K562 (cell line): ENCODE measurements at regions not wholly inside any gene's neighbourhood (a gene's known extent, or its start where the extent isn't known, plus 50 kb on each side); places are given as distances from the start of the nearest gene placed in this dataset.

Experiments used
- ARHGAP35 ChIP-seq: fragments of 450-650 bp; IDR thresholded peaks from 2 replicates; pipeline ENCODE4 v1.6.1; 2018; ENCODE audit not compliant: partially characterized antibody
- KAT8 ChIP-seq: fragments of 450-650 bp; IDR thresholded peaks from 2 replicates; pipeline ENCODE4 v1.6.1; 2016; ENCODE audit warnings: low read depth, mild to moderate bottlenecking
- MAFF ChIP-seq: IDR thresholded peaks from 2 replicates; pipeline ENCODE4 v1.6.1; 2012; ENCODE audit warnings: low read length, improper control_type of control experiment
- MAFK ChIP-seq: IDR thresholded peaks from 2 replicates; pipeline ENCODE4 v1.6.1; 2011; ENCODE audit warnings: low read length, improper control_type of control experiment
- STAT5B ChIP-seq: fragments of 250-450 bp; sonication (Bioruptor Pico); IDR thresholded peaks from 2 replicates; pipeline ENCODE4 v1.8.0; 2021; ENCODE audit warnings: mild to moderate bottlenecking, inconsistent platforms
- ZNF239 ChIP-seq: fragments of 250-450 bp; sonication (Bioruptor Pico); IDR thresholded peaks from 2 replicates; pipeline ENCODE4 v1.4.0; 2020; ENCODE audit warnings: mild to moderate bottlenecking

DNA sequence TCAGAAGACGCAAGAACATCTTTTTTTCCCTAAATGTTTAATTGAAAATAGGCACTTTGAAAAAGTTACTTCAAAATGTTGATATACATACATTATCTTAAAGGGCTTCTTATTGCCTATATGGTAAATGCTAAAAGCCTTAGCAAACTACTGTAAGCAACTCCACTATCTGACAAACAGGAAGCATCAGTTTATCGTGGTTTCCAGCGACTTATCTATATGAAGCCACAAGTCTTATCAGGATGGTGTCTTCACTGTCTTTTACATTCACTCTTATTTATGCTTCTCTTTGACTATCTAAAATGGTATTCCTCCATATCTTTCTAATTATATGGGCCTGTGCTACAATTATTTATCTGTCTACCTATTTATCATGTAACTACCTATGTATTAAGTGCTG is 2091.9 kb downstream of the LRRC4C start:
- TF ChIP-seq MAFK (no peak), ARHGAP35 (no peak), KAT8 (no peak), MAFF (no peak), ZNF239 (CRISPR knock-in tag) (no peak), STAT5B (CRISPR knock-in tag) (no peak)
